GM10248 (cell line): ENCODE measurements at regions not wholly inside any gene's neighbourhood (a gene's known extent, or its start where the extent isn't known, plus 50 kb on each side); places are given as distances from the start of the nearest gene placed in this dataset.
"Not testable (repeated sequence)": the region's sequence is repeated elsewhere in the genome, so short reads cannot be mapped to it uniquely, and the experiment has no call there.

ENCODE experiments used
- CTCF ChIA-PET: fragments of 300-600 bp; sonication (Branson Sonifier 250); formaldehyde crosslinking; extraction: SDS; loops from one replicate; lab custom pipeline; 2021; ENCODE audit warnings: antibody characterized with exemption; lab: Yijun Ruan, JAX
- POLR2A ChIA-PET: fragments of 350-650 bp; sonication (Branson Sonifier 250); formaldehyde crosslinking; extraction: SDS; loops from one replicate; lab custom pipeline; 2020; ENCODE audit warnings: antibody characterized with exemption; lab: Yijun Ruan, JAX
- DNase-seq: peaks from one replicate; pipeline ENCODE4 v3.0.0; 2012; ENCODE audit errors: extremely low spot score
- CTCF ChIP-seq: IDR thresholded peaks from 2 replicates; pipeline ENCODE4 v1.5.1; 2012; ENCODE audit warnings: mild to moderate bottlenecking, low read depth; ENCODE audit errors: extremely low read depth, missing control alignments, control extremely low read depth

- DNase-seq, result no peak
- ChIA-PET CTCF (no interaction called here), POLR2A (no interaction called here)
- TF ChIP-seq CTCF, result no peak
Measured at GRCh38 chr10:47164126-47164799, 135.7 kb upstream of the GDF10 start.

- POLR2A ChIA-PET, result no interaction called here
- DNase-seq, result no peak
- TF ChIP-seq CTCF, result no peak
- CTCF ChIA-PET, result no interaction called here
Measured at GRCh38 chr10:47164800-47165128, 135.2 kb upstream of the GDF10 start.

DNA sequence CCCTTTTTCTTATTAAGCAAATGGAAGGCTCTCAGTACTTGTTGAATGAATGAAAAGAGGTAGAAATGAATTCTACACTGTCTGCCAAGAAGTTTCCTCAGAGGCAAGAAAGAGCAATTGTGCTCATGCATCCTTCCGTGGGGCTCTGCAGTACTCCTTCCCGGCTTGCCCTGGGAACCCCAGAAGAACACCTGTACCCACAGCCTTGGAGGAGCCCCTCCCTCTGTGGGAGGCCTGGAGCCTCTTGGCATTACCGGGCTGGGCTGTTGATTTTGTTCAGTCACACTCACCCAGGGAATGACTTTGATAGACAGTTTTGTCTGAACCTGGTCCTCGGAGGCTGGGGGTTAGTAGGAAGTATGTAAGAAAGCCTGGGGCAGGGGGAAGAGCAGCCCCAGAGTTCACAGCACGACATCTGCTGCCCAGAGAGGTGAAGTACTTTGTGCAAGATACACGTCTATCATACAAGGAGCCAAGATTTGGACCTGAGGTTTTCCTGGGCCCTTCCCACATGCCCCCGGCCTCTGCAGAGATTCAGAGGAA is 134.8 kb upstream of the GDF10 start:
- no peak for TF ChIP-seq CTCF
- DNase-seq, result no peak
- ChIA-PET POLR2A (no interaction called here), CTCF (interaction anchor here (1.6 kb wide), 1 partner anchor 14 kb away, joined by 3 read pairs; no protein-coding TSS in a partner anchor)

DNA sequence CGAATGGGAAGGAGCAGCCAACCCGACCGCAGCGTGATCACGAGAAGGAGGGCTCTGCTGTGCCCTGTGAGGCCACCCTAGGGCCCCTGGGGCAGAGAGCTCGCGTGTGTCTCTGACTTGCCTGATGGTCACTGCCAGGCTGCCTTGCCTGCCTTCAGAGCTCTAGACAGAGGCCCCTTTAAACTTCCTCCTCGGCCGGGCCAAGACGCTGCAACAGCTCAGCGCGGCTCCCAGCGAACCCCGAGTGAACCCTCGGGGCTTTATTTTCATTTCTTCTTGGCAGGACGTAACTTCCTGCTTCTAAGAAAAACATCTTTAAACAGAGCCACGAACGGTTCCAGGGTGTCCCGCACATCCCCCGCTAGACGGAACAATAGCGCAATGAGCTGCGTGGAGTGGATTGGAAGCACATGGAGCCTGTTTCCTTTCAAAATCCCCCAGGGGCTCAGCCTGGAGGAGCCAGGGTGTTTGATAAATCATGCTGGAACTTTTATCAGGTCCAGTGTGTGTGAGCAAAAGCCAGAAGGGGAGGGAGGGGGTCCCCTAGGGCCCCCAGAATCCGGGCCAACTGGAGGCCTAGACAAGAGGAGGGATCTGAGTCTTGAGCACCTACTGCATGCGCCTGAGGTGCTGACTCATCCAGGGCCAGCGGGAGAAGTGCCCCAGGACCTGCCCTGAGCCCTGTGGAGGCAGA is 134.1 kb upstream of the GDF10 start:
- DNase-seq, result no peak
- no peak for TF ChIP-seq CTCF
- ChIA-PET POLR2A (no interaction called here), CTCF (interaction anchor here (1.6 kb wide), 1 partner anchor 15 kb away, joined by 3 read pairs; no protein-coding TSS in a partner anchor)

- TF ChIP-seq CTCF, result no peak
- ChIA-PET POLR2A (no interaction called here), CTCF (interaction anchor here (1.6 kb wide), 1 partner anchor 16 kb away, joined by 3 read pairs; no protein-coding TSS in a partner anchor)
- no peak for DNase-seq
Measured at GRCh38 chr10:47166405-47166777, 133.6 kb upstream of the GDF10 start.

GRCh38 chr10:47166808-47167581 is 133.0 kb upstream of the GDF10 start:
- CTCF ChIA-PET, result interaction anchor here (1.6 kb wide), 1 partner anchor 16 kb away, joined by 3 read pairs; no protein-coding TSS in a partner anchor
- POLR2A ChIA-PET, DNase-seq: not testable (repeated sequence)
